SK-N-MC (cell line): ENCODE measurements at regions not wholly inside any gene's neighbourhood (a gene's known extent, or its start where the extent isn't known, plus 50 kb on each side); places are given as distances from the start of the nearest gene placed in this dataset.

Experiments used
- EZH2 ChIP-seq: fragments of 200-600 bp; sonication (generic); IDR thresholded peaks from one replicate; pipeline ENCODE4 v1.6.1; 2017; ENCODE audit warnings: antibody characterized with exemption
- POLR2AphosphoS5 ChIP-seq: IDR thresholded peaks from 2 replicates; pipeline ENCODE4 v1.6.1; 2012; ENCODE audit warnings: mild to moderate bottlenecking, low read depth, low read length, borderline replicate concordance

GRCh38 chr21:28423521-28424190 is 569.0 kb downstream of the LTN1 start:
- no peak for TF ChIP-seq EZH2
- no peak for TF ChIP-seq POLR2AphosphoS5
